GM19468 (cell line): ENCODE measurements at regions not wholly inside any gene's neighbourhood (a gene's known extent, or its start where the extent isn't known, plus 50 kb on each side); places are given as distances from the start of the nearest gene placed in this dataset.

Source experiments
- ATAC-seq: cut with Tn5 transposase; IDR thresholded peaks from one replicate; pipeline ENCODE4 v1.9.1; 2021; ENCODE audit warnings: mild to moderate bottlenecking, moderate library complexity, moderate number of reproducible peaks; ENCODE audit not compliant: unreplicated experiment; ENCODE audit errors: extremely low read depth

- no peak for ATAC-seq
Measured at GRCh38 chr16:80489173-80489572, 51.6 kb upstream of the DYNLRB2 start.

GRCh38 chr16:80488167-80488566 is 52.6 kb upstream of the DYNLRB2 start:
- ATAC-seq, result no peak

GRCh38 chr16:80480664-80481063 is 60.1 kb upstream of the DYNLRB2 start:
- peak; percentile 86 for ATAC-seq

- no peak for ATAC-seq
Measured at GRCh38 chr16:80477838-80478237, 63.0 kb upstream of the DYNLRB2 start.

GRCh38 chr16:80468029-80468428 is 72.8 kb upstream of the DYNLRB2 start:
- no peak for ATAC-seq

GRCh38 chr16:80466024-80466987 is 74.5 kb upstream of the DYNLRB2 start:
- peak; percentile 62 for ATAC-seq

GRCh38 chr16:80463751-80464495 is 76.9 kb upstream of the DYNLRB2 start:
- no peak for ATAC-seq

- ATAC-seq, result no peak
Measured at GRCh38 chr16:80463326-80463725, 77.5 kb upstream of the DYNLRB2 start.

GRCh38 chr16:80462917-80463316 is 77.9 kb upstream of the DYNLRB2 start:
- no peak for ATAC-seq

GRCh38 chr16:80460988-80461387 is 79.8 kb upstream of the DYNLRB2 start:
- ATAC-seq, result no peak

GRCh38 chr16:80459966-80460365 is 80.8 kb upstream of the DYNLRB2 start:
- ATAC-seq, result no peak

- ATAC-seq, result no peak
Measured at GRCh38 chr16:80459331-80459777, 81.4 kb upstream of the DYNLRB2 start.

- no peak for ATAC-seq
Measured at GRCh38 chr16:80457871-80458270, 82.9 kb upstream of the DYNLRB2 start.

- ATAC-seq, result no peak
Measured at GRCh38 chr16:80454802-80455201, 86.0 kb upstream of the DYNLRB2 start.

- ATAC-seq, result no peak
Measured at GRCh38 chr16:80449392-80449791, 91.4 kb upstream of the DYNLRB2 start.

- no peak for ATAC-seq
Measured at GRCh38 chr16:80447241-80447640, 93.6 kb upstream of the DYNLRB2 start.

- no peak for ATAC-seq
Measured at GRCh38 chr16:80442779-80443178, 98.0 kb upstream of the DYNLRB2 start.

- ATAC-seq, result no peak
Measured at GRCh38 chr16:80441935-80442334, 98.9 kb upstream of the DYNLRB2 start.

GRCh38 chr16:80440667-80441066 is 100.1 kb upstream of the DYNLRB2 start:
- ATAC-seq, result no peak

- no peak for ATAC-seq
Measured at GRCh38 chr16:80437707-80438106, 103.1 kb upstream of the DYNLRB2 start.

- ATAC-seq, result no peak
Measured at GRCh38 chr16:80436510-80436909, 104.3 kb upstream of the DYNLRB2 start.
